CD4-positive, alpha-beta memory T cell (primary cell): ENCODE measurements at regions not wholly inside any gene's neighbourhood (a gene's known extent, or its start where the extent isn't known, plus 50 kb on each side); places are given as distances from the start of the nearest gene placed in this dataset.

ENCODE experiments used
- CTCF ChIA-PET: fragments of 350-600 bp; sonication (Branson Sonifier 250); formaldehyde crosslinking; loops from one replicate; lab custom pipeline; 2021; ENCODE audit warnings: inconsistent platforms; ENCODE audit not compliant: partially characterized antibody; lab: Charles Lee
- POLR2A ChIA-PET: fragments of 350-600 bp; sonication (Branson Sonifier 250); formaldehyde crosslinking; loops from one replicate; lab custom pipeline; 2021; ENCODE audit not compliant: partially characterized antibody; lab: Charles Lee
- DNase-seq, 5 donors: peaks; one replicate each; pipeline versions ENCODE4 v3.0.0 to v3.0.0-alpha.2; 2020 to 2022; ENCODE audit warnings: mixed read lengths in 1 of 5
- H3K27ac ChIP-seq: one replicate; pipeline ENCODE4 v1.7.0; 2013; ENCODE audit warnings: low read depth, low read length
- H3K27me3 ChIP-seq: 2 replicates; pipeline ENCODE4 v1.7.0; 2013; ENCODE audit warnings: mild to moderate bottlenecking, low read length, moderate library complexity; ENCODE audit not compliant: insufficient read depth
- H3K36me3 ChIP-seq: 2 replicates; pipeline ENCODE4 v1.7.0; 2013; ENCODE audit warnings: mild to moderate bottlenecking, low read length, moderate library complexity; ENCODE audit not compliant: insufficient read depth
- H3K4me1 ChIP-seq: 2 replicates; pipeline ENCODE4 v1.7.0; 2013; ENCODE audit warnings: mild to moderate bottlenecking, low read length, moderate library complexity; ENCODE audit not compliant: insufficient read depth
- H3K4me3 ChIP-seq, 2 donors: one replicate each; pipeline ENCODE4 v1.7.0; 2013; ENCODE audit warnings: low read length in 2 of 2, mild to moderate bottlenecking in 1 of 2
- H3K9me3 ChIP-seq, 2 donors: one replicate each; pipeline ENCODE4 v1.7.0; 2013; ENCODE audit warnings: low read length in 2 of 2, control low read depth in 1 of 2; ENCODE audit not compliant: control insufficient read depth in 1 of 2
- H3K27ac Mint-ChIP-seq, 7 donors: one replicate each; pipeline ENCODE4 v1.8.0; 2020 to 2021; ENCODE audit warnings: mixed read lengths in 7 of 7, mild to moderate bottlenecking in 6 of 7, inconsistent platforms in 3 of 7, moderate library complexity in 3 of 7
- H3K27me3 Mint-ChIP-seq, 2 donors: one replicate each; pipeline ENCODE4 v1.8.0; 2020 to 2021; ENCODE audit warnings: mixed read lengths in 2 of 2
- H3K36me3 Mint-ChIP-seq, 2 donors: one replicate each; pipeline ENCODE4 v1.8.0; 2020 to 2021; ENCODE audit warnings: mixed read lengths in 2 of 2, inconsistent platforms in 1 of 2, mild to moderate bottlenecking in 1 of 2
- H3K4me1 Mint-ChIP-seq, 4 donors: one replicate each; pipeline ENCODE4 v1.8.0; 2020 to 2021; ENCODE audit warnings: mixed read lengths in 4 of 4, mild to moderate bottlenecking in 1 of 4
- H3K4me3 Mint-ChIP-seq, 8 donors: one replicate each; pipeline ENCODE4 v1.8.0; 2020 to 2021; ENCODE audit warnings: mixed read lengths in 8 of 8, mild to moderate bottlenecking in 7 of 8, moderate library complexity in 6 of 8, inconsistent platforms in 3 of 8
- H3K9me3 Mint-ChIP-seq, 8 donors: one replicate each; pipeline ENCODE4 v1.8.0; 2020 to 2021; ENCODE audit warnings: mixed read lengths in 8 of 8, mild to moderate bottlenecking in 5 of 8, inconsistent platforms in 3 of 8, moderate library complexity in 1 of 8
- intact Hi-C: fragments of 100-400 bp; cut with micrococcal nuclease; formaldehyde crosslinking; loops from one replicate; pipeline ENCODE4 v1.15.1; 2023

GRCh38 chr6:56407883-56408410 lies 160.6 kb upstream of the COL21A1 start:
- no peaks in the 10 kb centered on the region for H3K36me3 Mint-ChIP-seq
- Histone ChIP-seq H3K27ac (no peak overlapping the region), H3K4me1 (no peaks in the 10 kb centered on the region), H3K36me3 (no peaks in the 10 kb centered on the region), H3K9me3 (no peaks in the 10 kb centered on the region), H3K4me3 (no peak overlapping the region), H3K27me3 (no peaks in the 10 kb centered on the region)
- no peak overlapping the region for H3K27ac Mint-ChIP-seq
- intact Hi-C loops = no loop called here
- peaks cover 0 to 2% of the 10 kb centered on the region in 2 donors for H3K27me3 Mint-ChIP-seq
- peaks cover 0 to 4% (median 0%) of the 10 kb centered on the region in 8 donors for H3K9me3 Mint-ChIP-seq
- no peak for DNase-seq
- no peaks in the 10 kb centered on the region for H3K4me1 Mint-ChIP-seq
- no peak overlapping the region for H3K4me3 Mint-ChIP-seq
- ChIA-PET POLR2A (no interaction called here), CTCF (no interaction called here)

GRCh38 chr6:56406276-56407269 lies 159.2 kb upstream of the COL21A1 start:
- Histone ChIP-seq H3K4me1 (no peaks in the 10 kb centered on the region), H3K27me3 (no peaks in the 10 kb centered on the region), H3K36me3 (no peaks in the 10 kb centered on the region), H3K27ac (no peak overlapping the region), H3K9me3 (no peaks in the 10 kb centered on the region), H3K4me3 (no peak overlapping the region)
- Mint-ChIP-seq H3K4me3 (no peak overlapping the region), H3K9me3 (peaks cover 0 to 7% (median 2%) of the 10 kb centered on the region in 8 donors), H3K36me3 (no peaks in the 10 kb centered on the region), H3K4me1 (no peaks in the 10 kb centered on the region), H3K27me3 (peaks cover 0 to 2% of the 10 kb centered on the region in 2 donors), H3K27ac (no peak overlapping the region)
- POLR2A ChIA-PET = no interaction called here
- intact Hi-C loops = no loop called here
- no peak for DNase-seq
- CTCF ChIA-PET = no interaction called here

DNA sequence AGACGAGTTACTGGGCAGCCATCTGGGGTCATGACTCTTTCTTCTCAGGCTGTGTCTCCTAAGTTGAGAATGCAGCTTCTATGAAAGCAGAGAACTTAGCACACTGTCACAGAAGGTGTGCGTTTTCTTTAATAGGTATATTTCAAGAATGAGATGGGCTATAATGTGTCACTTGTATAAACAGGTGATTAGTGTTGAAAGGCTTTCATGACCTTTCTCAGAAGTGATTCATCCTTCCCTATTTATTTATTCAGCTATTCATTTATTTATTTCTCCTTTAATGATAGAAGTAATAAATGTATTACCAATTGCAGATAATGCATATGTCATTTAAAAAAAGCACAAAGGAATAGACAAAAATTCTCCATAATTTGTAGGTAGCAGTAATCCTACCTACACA lies 157.2 kb upstream of the COL21A1 start:
- Mint-ChIP-seq H3K9me3 (peaks cover 0 to 10% (median 5%) of the 10 kb centered on the region in 8 donors), H3K27me3 (no peaks in the 10 kb centered on the region), H3K4me1 (no peaks in the 10 kb centered on the region), H3K4me3 (no peak overlapping the region), H3K27ac (no peak overlapping the region), H3K36me3 (no peaks in the 10 kb centered on the region)
- no peaks in the 10 kb centered on the region for H3K36me3 ChIP-seq
- no peaks in the 10 kb centered on the region for H3K4me1 ChIP-seq
- H3K27me3 ChIP-seq = no peaks in the 10 kb centered on the region
- no peak overlapping the region for H3K4me3 ChIP-seq
- ChIA-PET CTCF (no interaction called here), POLR2A (no interaction called here)
- no peak for DNase-seq
- no peak overlapping the region for H3K27ac ChIP-seq
- intact Hi-C loops = no loop called here
- H3K9me3 ChIP-seq = no peaks in the 10 kb centered on the region

- Histone ChIP-seq H3K9me3 (no peaks in the 10 kb centered on the region), H3K36me3 (no peaks in the 10 kb centered on the region), H3K27ac (no peak overlapping the region), H3K27me3 (no peaks in the 10 kb centered on the region), H3K4me3 (no peak overlapping the region), H3K4me1 (no peaks in the 10 kb centered on the region)
- ChIA-PET POLR2A (no interaction called here), CTCF (no interaction called here)
- Mint-ChIP-seq H3K27ac (no peak overlapping the region), H3K4me3 (no peak overlapping the region), H3K9me3 (peaks cover 0 to 10% (median 5%) of the 10 kb centered on the region in 8 donors), H3K36me3 (no peaks in the 10 kb centered on the region), H3K4me1 (no peaks in the 10 kb centered on the region), H3K27me3 (no peaks in the 10 kb centered on the region)
- intact Hi-C loops = no loop called here
- DNase-seq = no peak
Observed at GRCh38 chr6:56403745-56404144, 156.4 kb upstream of the COL21A1 start.

DNA sequence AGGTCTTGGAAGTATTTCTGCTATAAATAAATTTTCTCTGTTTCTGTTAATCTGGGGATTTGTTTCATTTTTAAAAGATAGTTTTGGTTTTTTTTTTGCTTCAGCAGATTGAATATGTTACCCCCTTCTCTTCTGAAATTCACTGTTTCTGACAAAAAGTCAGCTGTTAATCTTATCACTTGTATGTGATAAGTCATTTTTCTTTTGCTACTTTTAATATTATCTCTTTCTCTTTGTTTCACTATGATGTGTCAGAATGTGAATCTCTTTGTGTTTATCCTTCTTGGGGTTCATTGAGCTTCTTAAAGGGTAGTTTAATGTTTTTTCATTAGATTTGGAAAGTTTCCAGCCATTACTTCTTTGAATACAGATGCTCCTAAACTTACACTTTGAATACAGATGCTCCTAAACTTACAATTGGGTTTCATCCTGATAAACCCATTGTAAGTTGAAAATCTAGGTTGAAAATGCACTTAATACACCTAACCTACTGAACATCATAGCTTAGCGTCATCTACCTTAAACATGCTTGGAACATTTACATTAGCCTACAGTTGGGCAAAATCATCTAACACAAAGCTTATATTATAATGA lies 154.2 kb upstream of the COL21A1 start:
- H3K36me3 ChIP-seq = no peaks in the 10 kb centered on the region
- H3K4me3 ChIP-seq = no peak overlapping the region
- H3K4me3 Mint-ChIP-seq = no peak overlapping the region
- H3K36me3 Mint-ChIP-seq = no peaks in the 10 kb centered on the region
- H3K4me1 Mint-ChIP-seq = no peaks in the 10 kb centered on the region
- H3K27ac Mint-ChIP-seq = no peak overlapping the region
- no peaks in the 10 kb centered on the region for H3K4me1 ChIP-seq
- intact Hi-C loops = no loop called here
- POLR2A ChIA-PET = no interaction called here
- H3K27ac ChIP-seq = no peak overlapping the region
- peaks cover 0 to 12% (median 5%) of the 10 kb centered on the region in 8 donors for H3K9me3 Mint-ChIP-seq
- H3K27me3 ChIP-seq = no peaks in the 10 kb centered on the region
- no peaks in the 10 kb centered on the region for H3K27me3 Mint-ChIP-seq
- no peaks in the 10 kb centered on the region for H3K9me3 ChIP-seq
- DNase-seq = no peak
- CTCF ChIA-PET = no interaction called here

DNA sequence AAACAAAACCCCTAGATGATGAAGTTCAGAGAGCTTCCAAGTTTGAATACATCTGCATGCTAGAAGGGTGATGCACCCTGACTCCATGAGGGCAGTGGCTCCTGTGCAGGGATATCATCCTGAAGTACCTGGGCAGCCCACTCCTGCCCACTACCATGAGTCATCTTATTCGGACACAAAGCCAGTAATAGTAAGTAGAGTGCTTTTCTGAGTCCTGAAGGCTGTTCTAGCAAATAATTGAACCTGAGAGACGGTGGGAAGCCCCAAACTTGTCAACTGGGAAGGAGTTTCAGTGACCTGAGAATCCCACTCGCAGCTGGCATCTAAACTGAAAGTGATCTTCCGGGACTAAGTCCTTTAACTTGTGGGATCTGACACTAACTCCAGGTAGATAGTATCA lies 152.9 kb upstream of the COL21A1 start:
- POLR2A ChIA-PET = no interaction called here
- Mint-ChIP-seq H3K36me3 (no peaks in the 10 kb centered on the region), H3K27me3 (no peaks in the 10 kb centered on the region), H3K4me1 (no peaks in the 10 kb centered on the region), H3K27ac (no peak overlapping the region), H3K9me3 (peaks cover 0 to 12% (median 5%) of the 10 kb centered on the region in 8 donors), H3K4me3 (no peak overlapping the region)
- H3K9me3 ChIP-seq = no peaks in the 10 kb centered on the region
- H3K4me1 ChIP-seq = no peaks in the 10 kb centered on the region
- H3K27ac ChIP-seq = no peak overlapping the region
- H3K27me3 ChIP-seq = no peaks in the 10 kb centered on the region
- no peak overlapping the region for H3K4me3 ChIP-seq
- no peak for DNase-seq
- H3K36me3 ChIP-seq = no peaks in the 10 kb centered on the region
- CTCF ChIA-PET = no interaction called here
- intact Hi-C loops = no loop called here

DNA sequence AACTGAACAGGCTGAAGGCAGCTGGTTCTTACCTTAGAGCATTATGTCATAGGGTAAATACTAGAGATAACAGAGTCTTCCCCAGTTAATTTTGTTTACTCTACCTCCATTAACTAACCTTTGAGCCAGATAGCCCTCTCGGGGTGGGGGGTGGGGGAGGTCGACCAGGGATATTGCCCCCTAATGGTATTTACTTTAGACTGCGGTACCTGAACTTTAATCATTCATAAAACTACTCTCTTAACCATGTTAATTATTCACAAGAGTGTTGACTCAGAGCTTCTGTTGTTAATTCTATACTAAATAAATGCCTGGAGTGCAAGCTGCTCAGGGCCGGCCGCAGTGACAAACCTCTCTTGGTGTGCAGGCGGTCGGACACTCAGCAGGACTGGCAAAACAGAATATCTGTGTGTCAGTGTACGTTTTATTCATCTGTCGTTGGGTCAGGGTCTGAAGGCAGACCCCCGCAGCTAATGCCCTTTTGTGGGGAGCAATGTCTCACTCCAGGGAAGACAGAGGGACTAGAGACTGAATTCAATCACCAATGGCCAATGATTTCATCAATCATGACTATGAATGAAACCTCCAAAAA lies 152.4 kb upstream of the COL21A1 start:
- no peaks in the 10 kb centered on the region for H3K27me3 ChIP-seq
- POLR2A ChIA-PET = no interaction called here
- no peak for DNase-seq
- no peak overlapping the region for H3K4me3 ChIP-seq
- no peaks in the 10 kb centered on the region for H3K9me3 ChIP-seq
- CTCF ChIA-PET = no interaction called here
- Mint-ChIP-seq H3K36me3 (no peaks in the 10 kb centered on the region), H3K27me3 (no peaks in the 10 kb centered on the region), H3K4me3 (no peak overlapping the region), H3K27ac (no peak overlapping the region), H3K9me3 (peaks cover 0 to 12% (median 5%) of the 10 kb centered on the region in 8 donors), H3K4me1 (no peaks in the 10 kb centered on the region)
- H3K36me3 ChIP-seq = no peaks in the 10 kb centered on the region
- no peak overlapping the region for H3K27ac ChIP-seq
- intact Hi-C loops = no loop called here
- H3K4me1 ChIP-seq = no peaks in the 10 kb centered on the region
